SH-SY5Y (cell line): ENCODE measurements at regions not wholly inside any gene's neighbourhood (a gene's known extent, or its start where the extent isn't known, plus 50 kb on each side); places are given as distances from the start of the nearest gene placed in this dataset.

ENCODE experiments used
- GATA2 ChIP-seq: IDR thresholded peaks from 2 replicates; pipeline ENCODE4 v1.6.1; 2011; ENCODE audit warnings: mild to moderate bottlenecking, low read depth, low read length
- GATA3 ChIP-seq: IDR thresholded peaks from 2 replicates; pipeline ENCODE4 v1.6.1; 2011; ENCODE audit warnings: low read depth, mild to moderate bottlenecking, low read length, moderate library complexity

GRCh38 chr18:42261731-42262130 lies 306.7 kb downstream of the PIK3C3 start:
- TF ChIP-seq GATA3 (no peak), GATA2 (no peak)
